NB4 (cell line): ENCODE measurements at regions not wholly inside any gene's neighbourhood (a gene's known extent, or its start where the extent isn't known, plus 50 kb on each side); places are given as distances from the start of the nearest gene placed in this dataset.

Experiments used
- MYC ChIP-seq: IDR thresholded peaks from 2 replicates; pipeline ENCODE4 v1.6.1; 2011; ENCODE audit warnings: low read depth, low read length
- POLR2A ChIP-seq: IDR thresholded peaks from 2 replicates; pipeline ENCODE4 v1.6.1; 2011; ENCODE audit warnings: mild to moderate bottlenecking; ENCODE audit not compliant: insufficient read length; ENCODE audit errors: extremely low read depth
- TF ChIP-seq, protein P1 (sequence below): IDR thresholded peaks from one replicate; pipeline ENCODE4 v1.5.1; 2012; ENCODE audit warnings: low read depth, low read length

GRCh38 chr9:11323457-11323856, 710.7 kb upstream of the PTPRD start:
- TF ChIP-seq, protein P1, sequence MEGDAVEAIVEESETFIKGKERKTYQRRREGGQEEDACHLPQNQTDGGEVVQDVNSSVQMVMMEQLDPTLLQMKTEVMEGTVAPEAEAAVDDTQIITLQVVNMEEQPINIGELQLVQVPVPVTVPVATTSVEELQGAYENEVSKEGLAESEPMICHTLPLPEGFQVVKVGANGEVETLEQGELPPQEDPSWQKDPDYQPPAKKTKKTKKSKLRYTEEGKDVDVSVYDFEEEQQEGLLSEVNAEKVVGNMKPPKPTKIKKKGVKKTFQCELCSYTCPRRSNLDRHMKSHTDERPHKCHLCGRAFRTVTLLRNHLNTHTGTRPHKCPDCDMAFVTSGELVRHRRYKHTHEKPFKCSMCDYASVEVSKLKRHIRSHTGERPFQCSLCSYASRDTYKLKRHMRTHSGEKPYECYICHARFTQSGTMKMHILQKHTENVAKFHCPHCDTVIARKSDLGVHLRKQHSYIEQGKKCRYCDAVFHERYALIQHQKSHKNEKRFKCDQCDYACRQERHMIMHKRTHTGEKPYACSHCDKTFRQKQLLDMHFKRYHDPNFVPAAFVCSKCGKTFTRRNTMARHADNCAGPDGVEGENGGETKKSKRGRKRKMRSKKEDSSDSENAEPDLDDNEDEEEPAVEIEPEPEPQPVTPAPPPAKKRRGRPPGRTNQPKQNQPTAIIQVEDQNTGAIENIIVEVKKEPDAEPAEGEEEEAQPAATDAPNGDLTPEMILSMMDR = no peak
- TF ChIP-seq POLR2A (no peak), MYC (no peak)
